Activated naive CD8-positive, alpha-beta T cell treated with anti-CD3 and anti-CD28 coated beads for 36 hours (primary cell): ENCODE measurements at regions not wholly inside any gene's neighbourhood (a gene's known extent, or its start where the extent isn't known, plus 50 kb on each side); places are given as distances from the start of the nearest gene placed in this dataset.

Experiments
- DNase-seq: peaks from one replicate; pipeline ENCODE4 v3.0.0; 2021
- H3K27ac Mint-ChIP-seq: one replicate; pipeline ENCODE4 v1.8.0; 2022; ENCODE audit warnings: mild to moderate bottlenecking, moderate library complexity, mixed read lengths
- H3K27me3 Mint-ChIP-seq: one replicate; pipeline ENCODE4 v1.8.0; 2022; ENCODE audit warnings: mild to moderate bottlenecking, mixed read lengths
- H3K36me3 Mint-ChIP-seq: one replicate; pipeline ENCODE4 v1.8.0; 2021; ENCODE audit warnings: mild to moderate bottlenecking, mixed read lengths
- H3K4me1 Mint-ChIP-seq: one replicate; pipeline ENCODE4 v1.8.0; 2021; ENCODE audit warnings: mixed read lengths
- H3K4me3 Mint-ChIP-seq: one replicate; pipeline ENCODE4 v1.8.0; 2022; ENCODE audit warnings: mild to moderate bottlenecking, moderate library complexity, mixed read lengths
- H3K9me3 Mint-ChIP-seq: one replicate; pipeline ENCODE4 v1.8.0; 2022; ENCODE audit warnings: mixed read lengths

DNA sequence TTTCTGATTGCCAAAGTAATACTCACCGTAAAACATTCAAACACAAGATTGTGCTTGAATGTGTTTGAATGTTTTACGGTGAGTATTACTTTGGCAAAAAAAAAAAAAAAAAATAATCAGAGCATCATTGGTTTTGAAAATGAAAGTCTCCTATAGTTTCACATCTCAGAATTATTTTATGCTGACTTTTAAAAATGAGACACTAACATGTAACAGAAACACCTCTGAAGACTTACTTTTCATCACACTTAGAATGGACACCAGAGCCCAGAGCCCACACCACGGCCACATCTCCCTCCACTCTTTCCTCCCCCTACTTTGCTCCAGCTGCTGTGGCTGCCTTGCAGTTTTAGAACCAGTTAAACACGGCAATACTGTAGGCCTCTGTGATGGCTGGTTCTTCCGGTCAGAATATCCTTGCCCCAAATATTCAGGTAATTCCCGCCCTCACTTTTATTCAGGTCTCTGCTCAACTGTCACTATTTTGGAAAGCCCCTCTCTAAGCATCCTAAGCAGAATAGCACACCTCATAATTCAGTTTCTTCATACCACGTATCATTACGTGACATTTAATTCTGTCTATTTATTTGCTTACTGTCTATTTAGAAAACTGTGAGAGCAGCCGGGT, 138.9 kb upstream of the MAX start:
- no peak for DNase-seq
- Mint-ChIP-seq H3K27ac (no peak overlapping the region), H3K27me3 (no peaks in the 10 kb centered on the region), H3K4me3 (no peak overlapping the region), H3K36me3 (no peaks in the 10 kb centered on the region), H3K4me1 (peaks cover 7% of the 10 kb centered on the region), H3K9me3 (no peaks in the 10 kb centered on the region)

DNA sequence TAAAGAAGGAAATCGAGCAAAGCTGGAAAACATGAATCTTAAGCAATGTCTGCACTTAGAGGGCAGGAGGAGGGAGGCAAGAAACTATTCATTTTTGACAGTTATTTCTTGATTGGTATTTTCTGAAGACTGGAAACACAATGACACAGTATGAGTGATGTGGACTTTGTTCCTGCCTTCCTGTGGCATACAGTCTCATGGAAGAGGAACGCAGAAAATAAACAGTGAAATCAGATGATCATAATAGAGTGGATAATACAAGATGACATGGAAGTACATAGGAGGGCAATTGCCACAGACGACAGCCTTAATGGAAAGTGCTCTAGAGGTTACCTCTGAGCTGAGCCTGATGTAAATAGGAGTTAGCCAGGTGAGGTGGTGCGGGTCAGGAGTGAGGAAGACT, 140.4 kb upstream of the MAX start:
- H3K27ac Mint-ChIP-seq = no peak overlapping the region
- H3K4me1 Mint-ChIP-seq = peaks cover 7% of the 10 kb centered on the region

DNA sequence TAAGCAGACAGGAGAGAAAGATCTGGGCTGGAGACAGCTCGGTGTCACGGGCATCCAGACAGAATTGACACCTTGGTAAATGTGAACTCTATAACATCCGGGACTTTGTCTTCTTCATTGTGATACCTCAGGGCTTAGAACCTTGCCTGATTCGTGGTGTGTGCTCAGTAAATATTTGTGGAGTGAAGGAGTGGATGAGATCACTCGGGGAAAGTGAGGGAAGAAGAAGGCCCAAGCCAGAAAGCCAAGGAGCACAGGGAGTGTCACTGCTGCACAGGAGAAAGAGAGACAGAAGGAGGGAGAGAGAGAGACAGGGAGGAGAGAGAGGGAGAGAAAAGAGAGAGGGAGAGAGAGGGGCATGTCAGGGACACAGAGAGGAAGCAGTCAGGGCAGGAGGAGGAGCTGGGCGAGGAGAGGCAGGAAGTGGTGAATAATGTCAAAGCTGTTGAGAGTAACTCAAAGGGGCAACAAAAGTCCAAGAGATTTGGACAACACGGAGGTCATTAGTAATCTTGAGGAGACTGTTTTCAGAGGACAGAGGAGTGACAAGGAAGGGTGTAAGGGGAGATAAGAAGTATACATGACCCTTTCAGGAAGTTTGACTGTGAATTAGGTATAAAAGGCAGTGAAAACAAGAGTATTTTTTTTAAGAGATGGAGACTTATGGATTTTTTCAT, 141.6 kb upstream of the MAX start:
- peaks cover 7% of the 10 kb centered on the region for H3K4me1 Mint-ChIP-seq
- no peak for DNase-seq
- no peak overlapping the region for H3K4me3 Mint-ChIP-seq
- peaks cover 2% of the 10 kb centered on the region for H3K9me3 Mint-ChIP-seq
- no peak overlapping the region for H3K27ac Mint-ChIP-seq
- peaks cover 2% of the 10 kb centered on the region for H3K36me3 Mint-ChIP-seq
- H3K27me3 Mint-ChIP-seq = no peaks in the 10 kb centered on the region

More for the DNA sequence above, 140.4 kb upstream of the MAX start:
- Mint-ChIP-seq H3K27me3 (no peaks in the 10 kb centered on the region), H3K9me3 (peaks cover under 1% of the 10 kb centered on the region), H3K36me3 (peaks cover under 1% of the 10 kb centered on the region), H3K4me3 (no peak overlapping the region)
- DNase-seq = no peak

DNA sequence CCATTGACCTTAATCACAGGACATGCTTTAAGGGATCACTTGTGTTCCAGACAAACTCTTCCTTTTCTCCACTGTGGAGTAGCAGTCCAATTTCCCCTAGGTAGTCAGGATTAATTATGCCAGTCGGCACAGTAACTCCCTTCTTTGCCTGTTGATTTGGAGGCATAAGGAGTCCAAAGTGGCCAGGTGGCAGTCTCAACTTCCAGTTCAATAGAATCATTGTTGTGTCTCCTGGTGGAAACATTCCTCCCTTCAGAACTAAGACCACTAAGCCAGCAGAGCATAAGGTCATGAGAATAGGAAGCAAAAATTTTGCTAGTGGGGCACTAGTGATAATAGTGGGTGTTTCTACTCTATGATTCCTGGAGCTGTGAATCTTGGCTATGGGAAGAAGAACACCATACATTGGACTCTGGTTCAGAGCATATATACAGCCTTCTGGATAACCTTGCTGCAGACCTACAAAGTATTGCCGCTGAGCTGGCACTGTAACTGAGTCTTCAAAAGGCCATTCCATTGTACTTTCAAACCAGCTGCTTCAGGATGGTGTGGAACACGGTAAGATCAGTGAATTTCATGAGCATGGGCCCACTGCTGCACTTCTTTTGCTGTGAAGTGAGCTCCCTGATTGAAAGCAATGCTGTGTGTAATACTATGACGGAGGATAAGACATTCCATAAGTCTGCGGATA, 147.3 kb upstream of the MAX start:
- H3K27me3 Mint-ChIP-seq = no peaks in the 10 kb centered on the region
- no peak for DNase-seq
- H3K36me3 Mint-ChIP-seq = peaks cover 2% of the 10 kb centered on the region
- H3K9me3 Mint-ChIP-seq = peaks cover 2% of the 10 kb centered on the region
- no peak overlapping the region for H3K4me3 Mint-ChIP-seq
- peaks cover 7% of the 10 kb centered on the region for H3K4me1 Mint-ChIP-seq
- H3K27ac Mint-ChIP-seq = no peak overlapping the region

DNA sequence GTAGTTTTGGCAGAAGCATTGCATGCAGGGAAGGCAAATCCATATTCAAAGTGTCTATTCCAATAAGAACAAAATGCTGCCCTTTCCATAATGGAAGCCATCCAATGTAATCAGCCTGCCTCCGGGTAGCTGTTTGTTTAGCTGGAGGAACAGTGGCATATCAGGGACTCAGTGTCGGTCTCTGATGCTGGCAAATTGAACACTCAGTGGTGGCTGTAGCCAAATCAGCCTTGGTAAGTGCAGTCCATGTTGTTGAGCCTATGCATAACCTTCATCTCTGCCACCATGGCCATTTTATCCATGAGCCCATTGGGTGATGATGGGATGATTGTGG, 147.8 kb upstream of the MAX start:
- Mint-ChIP-seq H3K4me1 (peaks cover 12% of the 10 kb centered on the region), H3K9me3 (peaks cover 2% of the 10 kb centered on the region), H3K27ac (no peak overlapping the region), H3K4me3 (no peak overlapping the region), H3K36me3 (peaks cover 2% of the 10 kb centered on the region), H3K27me3 (no peaks in the 10 kb centered on the region)
- no peak for DNase-seq

DNA sequence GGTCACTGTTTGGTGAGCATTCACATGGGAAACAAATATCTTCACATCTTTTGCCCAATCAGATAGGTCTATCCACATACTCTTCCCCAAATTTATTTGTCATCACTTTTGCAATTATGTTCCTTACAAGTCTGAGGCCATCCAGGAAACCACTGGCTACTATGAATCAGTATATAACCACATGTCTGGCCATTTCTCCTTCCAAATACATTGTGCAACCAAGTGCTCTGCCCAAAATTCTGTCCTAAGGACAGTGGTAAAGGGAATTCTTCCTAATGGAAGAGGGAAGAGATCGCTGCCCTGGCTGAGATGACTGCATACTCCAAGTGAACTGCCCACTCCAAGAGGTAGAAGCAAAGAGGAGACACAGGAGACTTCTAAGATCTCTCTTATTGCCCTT, 148.9 kb upstream of the MAX start:
- Mint-ChIP-seq H3K27ac (no peak overlapping the region), H3K4me1 (peaks cover 20% of the 10 kb centered on the region), H3K27me3 (no peaks in the 10 kb centered on the region), H3K4me3 (no peak overlapping the region), H3K9me3 (peaks cover 2% of the 10 kb centered on the region), H3K36me3 (peaks cover 2% of the 10 kb centered on the region)
- no peak for DNase-seq

DNA sequence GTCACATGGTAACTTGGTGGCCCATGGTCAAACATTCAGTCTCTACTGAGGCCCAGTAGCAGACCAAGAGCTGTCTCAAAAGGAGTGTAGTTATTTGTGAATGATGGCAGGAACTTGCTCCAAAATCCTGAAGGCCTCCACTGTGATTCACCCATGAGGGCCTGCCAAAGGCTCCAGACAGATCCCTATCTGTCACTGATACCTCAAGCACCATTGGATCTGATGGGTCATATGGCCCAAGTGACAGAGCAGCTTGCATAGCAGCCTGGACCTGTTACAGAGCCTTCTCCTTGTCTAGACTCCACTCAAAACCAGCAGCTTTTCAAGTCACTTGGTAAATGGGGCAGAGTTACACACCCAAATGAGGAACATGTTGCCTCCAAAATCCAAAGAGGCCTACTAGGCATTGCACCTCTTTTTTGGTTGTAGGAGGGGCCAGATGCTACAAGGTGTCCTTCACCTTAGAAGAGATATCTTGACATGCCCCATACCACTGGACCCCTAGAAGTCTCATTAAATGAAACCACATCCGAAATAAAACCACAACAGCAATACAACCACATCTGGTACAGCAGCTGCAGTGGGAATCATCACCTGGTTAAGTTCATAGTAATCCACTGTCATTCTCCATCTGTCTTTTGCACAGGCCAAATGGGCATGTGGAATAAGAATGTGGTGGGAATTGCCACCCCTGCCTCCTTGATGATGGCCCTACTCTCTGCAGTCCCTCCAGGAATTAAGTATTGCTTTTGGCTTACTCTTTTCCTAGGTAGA, 150.4 kb upstream of the MAX start:
- peaks cover 2% of the 10 kb centered on the region for H3K36me3 Mint-ChIP-seq
- H3K27me3 Mint-ChIP-seq = no peaks in the 10 kb centered on the region
- peaks cover 25% of the 10 kb centered on the region for H3K4me1 Mint-ChIP-seq
- no peak for DNase-seq
- no peak overlapping the region for H3K27ac Mint-ChIP-seq
- H3K9me3 Mint-ChIP-seq = peaks cover 2% of the 10 kb centered on the region
- H3K4me3 Mint-ChIP-seq = no peak overlapping the region

DNA sequence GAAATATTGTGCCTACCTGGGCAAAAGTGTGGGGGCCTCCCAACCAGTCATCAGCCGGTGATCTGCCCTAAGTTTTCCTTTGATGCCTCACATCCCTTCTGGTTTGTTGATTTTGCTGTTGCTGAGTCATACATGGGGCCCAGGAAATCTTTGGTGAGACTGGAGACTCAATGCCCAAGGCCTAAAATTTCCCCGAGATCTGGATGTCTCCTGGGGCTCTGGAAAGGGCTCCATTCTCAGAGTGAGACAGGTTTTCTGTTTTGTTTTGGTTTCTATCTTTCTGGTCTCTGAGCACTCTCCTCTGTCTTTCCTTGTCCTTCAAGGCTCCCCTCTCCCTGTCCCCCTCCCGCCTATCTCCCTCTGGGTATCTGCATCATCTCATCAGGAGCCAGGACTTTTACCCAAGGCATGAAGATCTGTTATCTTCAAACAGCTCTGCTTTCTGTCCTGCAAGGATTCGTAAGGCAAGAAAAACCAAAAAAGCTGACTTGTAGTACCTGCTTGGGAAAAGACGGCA, 152.8 kb upstream of the MAX start:
- peaks cover 9% of the 10 kb centered on the region for H3K9me3 Mint-ChIP-seq
- H3K27ac Mint-ChIP-seq = no peak overlapping the region
- H3K4me3 Mint-ChIP-seq = no peak overlapping the region
- H3K4me1 Mint-ChIP-seq = peaks cover 31% of the 10 kb centered on the region
- no peak for DNase-seq
- no peaks in the 10 kb centered on the region for H3K27me3 Mint-ChIP-seq
- H3K36me3 Mint-ChIP-seq = no peaks in the 10 kb centered on the region

DNA sequence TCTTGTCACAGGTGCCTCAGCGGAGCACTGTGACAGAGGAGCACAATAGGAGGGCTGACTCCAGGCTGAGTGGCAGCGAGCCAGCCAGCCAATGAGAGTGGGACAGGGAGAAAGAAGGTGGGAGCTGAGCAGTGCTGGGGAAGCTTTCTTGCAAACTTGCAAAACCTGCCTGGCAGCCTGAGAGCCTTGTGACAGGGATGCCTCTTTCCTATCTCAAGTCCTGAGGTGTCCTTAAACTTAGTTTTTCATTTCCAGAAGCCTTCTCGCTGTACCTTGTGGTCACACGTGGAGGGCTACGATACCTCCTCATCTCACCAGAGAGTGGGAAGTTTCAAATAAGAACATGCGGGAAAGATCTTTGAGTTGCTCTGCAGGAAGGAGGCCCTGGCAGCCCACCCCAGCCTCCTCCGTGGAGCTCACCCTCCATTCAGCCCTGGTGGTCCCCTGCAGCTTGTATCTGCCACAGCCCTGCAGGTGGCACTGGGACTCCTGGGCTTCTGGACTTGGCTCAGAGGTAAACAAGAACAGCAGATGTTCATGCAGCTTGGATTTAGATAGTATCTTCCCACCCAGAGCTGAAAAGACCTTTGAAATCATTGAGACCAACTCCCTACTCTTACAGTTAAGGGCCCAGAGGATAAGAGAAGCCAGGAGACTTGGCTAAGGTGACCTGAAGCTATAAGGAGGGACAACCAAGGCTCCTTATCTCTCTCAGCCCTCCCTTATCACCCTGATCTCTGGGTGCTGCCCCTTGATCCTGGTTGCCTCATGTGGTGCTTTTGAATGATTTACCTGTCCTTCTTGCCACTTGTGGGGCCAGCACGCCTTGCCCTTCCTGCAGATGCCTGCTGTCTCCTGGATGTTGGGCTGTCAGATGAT, 153.5 kb upstream of the MAX start:
- DNase-seq = no peak
- Mint-ChIP-seq H3K4me1 (peaks cover 31% of the 10 kb centered on the region), H3K9me3 (peaks cover 9% of the 10 kb centered on the region), H3K27me3 (no peaks in the 10 kb centered on the region), H3K4me3 (no peak overlapping the region), H3K36me3 (no peaks in the 10 kb centered on the region), H3K27ac (no peak overlapping the region)

DNA sequence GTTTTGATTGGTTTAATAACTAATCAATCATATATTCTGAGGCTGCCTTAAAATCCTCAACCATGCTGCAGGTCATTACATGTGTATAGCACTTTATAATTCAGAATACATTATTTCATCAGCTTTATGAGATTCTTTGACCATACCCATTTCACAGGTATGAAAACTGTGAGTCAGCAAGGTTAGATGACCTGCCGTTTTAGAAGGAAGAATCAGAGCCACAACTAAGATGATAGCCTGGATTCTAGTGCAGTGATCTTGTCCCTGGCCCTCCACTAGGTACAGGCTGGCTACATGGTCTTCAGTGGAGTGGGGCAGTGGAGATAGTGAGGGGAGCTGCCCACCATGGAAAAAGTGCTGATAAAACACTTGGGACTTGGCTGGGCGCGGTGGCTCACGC, 154.4 kb upstream of the MAX start:
- Mint-ChIP-seq H3K4me1 (peaks cover 31% of the 10 kb centered on the region), H3K4me3 (no peak overlapping the region), H3K27ac (no peak overlapping the region), H3K9me3 (peaks cover 9% of the 10 kb centered on the region), H3K36me3 (no peaks in the 10 kb centered on the region), H3K27me3 (no peaks in the 10 kb centered on the region)
- DNase-seq = no peak

DNA sequence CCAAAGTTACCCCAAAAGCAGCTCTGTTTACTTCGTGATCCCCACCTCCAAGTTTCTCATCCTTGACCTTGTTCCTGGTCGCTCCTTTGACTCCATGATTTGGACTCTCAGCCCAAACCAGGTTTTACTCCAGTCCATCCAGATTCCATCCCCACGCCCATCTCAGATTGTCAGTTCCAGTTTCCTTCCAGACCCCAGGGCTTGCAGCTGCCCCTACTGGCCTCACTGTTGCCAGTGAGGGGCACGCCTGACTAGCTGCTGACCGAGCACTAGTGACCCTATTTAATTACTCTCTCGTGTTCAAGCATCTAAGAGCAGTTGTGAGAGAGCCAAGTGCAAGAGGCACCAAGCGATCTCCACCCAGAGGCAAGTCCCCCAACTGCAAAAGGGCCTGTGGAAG, 155.1 kb upstream of the FUT8 start:
- Mint-ChIP-seq H3K27ac (no peak overlapping the region), H3K27me3 (no peaks in the 10 kb centered on the region), H3K4me3 (no peak overlapping the region), H3K36me3 (no peaks in the 10 kb centered on the region), H3K9me3 (peaks cover 9% of the 10 kb centered on the region), H3K4me1 (peaks cover 26% of the 10 kb centered on the region)
- DNase-seq = no peak

DNA sequence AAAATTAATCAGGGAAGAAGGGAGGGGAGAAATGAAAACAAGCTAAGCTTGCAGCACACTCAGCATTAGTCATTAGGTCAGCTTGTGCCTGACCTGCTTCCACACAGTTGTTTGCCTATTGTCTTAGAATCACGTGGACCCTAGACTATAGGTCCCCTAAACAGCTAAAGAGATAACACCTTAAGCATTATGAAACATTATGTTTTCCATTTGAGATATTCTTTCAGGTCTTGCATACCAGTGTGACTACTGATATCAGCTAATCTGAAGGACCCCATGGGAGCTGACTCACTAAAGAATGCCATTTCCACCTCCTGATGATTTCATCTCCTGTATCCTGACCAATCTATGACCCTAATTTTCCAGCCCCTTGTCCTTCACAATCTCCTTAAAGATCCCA, 154.1 kb upstream of the FUT8 start:
- Mint-ChIP-seq H3K27me3 (no peaks in the 10 kb centered on the region), H3K36me3 (no peaks in the 10 kb centered on the region), H3K9me3 (peaks cover 9% of the 10 kb centered on the region), H3K4me3 (no peak overlapping the region), H3K4me1 (peaks cover 26% of the 10 kb centered on the region), H3K27ac (no peak overlapping the region)
- no peak for DNase-seq

DNA sequence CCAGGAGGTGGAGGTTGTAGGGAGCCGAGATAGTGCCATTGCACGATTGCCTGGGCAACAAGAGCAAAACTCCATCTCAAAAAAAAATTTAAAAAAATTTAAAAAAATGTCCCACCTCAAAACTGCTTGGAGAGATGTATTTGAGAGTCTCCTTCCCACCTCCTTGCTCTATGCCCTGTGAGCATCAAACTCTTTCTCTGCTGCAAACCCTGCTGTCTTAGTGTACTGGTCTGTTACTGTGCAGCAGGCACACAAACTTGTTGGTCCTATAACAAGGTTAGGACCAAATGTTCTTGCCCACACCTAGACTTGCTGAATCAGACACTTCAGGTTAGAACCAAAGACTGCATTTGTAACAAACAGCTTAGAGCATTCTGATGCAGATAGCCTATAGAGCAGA, 153.5 kb upstream of the FUT8 start:
- H3K27ac Mint-ChIP-seq = no peak overlapping the region

DNA sequence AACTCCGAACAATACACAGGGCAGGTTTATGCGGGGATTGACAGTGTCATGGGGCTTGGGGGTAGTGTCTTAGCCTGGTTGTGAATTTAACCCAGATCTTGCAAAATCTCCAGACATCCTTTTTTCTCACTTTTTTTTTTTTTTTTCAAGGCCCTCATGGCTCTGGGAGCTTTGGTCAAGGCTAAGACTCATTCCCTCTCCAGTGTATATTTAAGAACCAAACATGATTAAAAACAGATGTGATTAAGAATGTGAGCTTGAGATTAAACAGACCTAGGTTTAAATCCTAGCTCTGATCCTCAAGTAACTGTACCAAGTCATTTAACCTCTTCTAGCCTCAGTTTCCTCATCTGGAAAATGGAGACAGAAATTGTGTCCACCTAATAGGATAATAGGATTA, 151.7 kb upstream of the FUT8 start:
- Mint-ChIP-seq H3K36me3 (no peaks in the 10 kb centered on the region), H3K27me3 (no peaks in the 10 kb centered on the region), H3K4me3 (no peak overlapping the region), H3K9me3 (peaks cover 9% of the 10 kb centered on the region), H3K27ac (no peak overlapping the region), H3K4me1 (peaks cover 15% of the 10 kb centered on the region)
- DNase-seq = no peak

More for the DNA sequence above, 153.5 kb upstream of the FUT8 start:
- Mint-ChIP-seq H3K4me1 (peaks cover 26% of the 10 kb centered on the region), H3K9me3 (peaks cover 9% of the 10 kb centered on the region), H3K4me3 (no peak overlapping the region), H3K27me3 (no peaks in the 10 kb centered on the region), H3K36me3 (no peaks in the 10 kb centered on the region)
- DNase-seq = no peak
